Karpas-422 (cell line): ENCODE measurements at regions not wholly inside any gene's neighbourhood (a gene's known extent, or its start where the extent isn't known, plus 50 kb on each side); places are given as distances from the start of the nearest gene placed in this dataset.

ENCODE experiments used
- DNase-seq: peaks from one replicate; pipeline ENCODE4 v3.0.0-alpha.2; 2015
- H2AFZ ChIP-seq: fragments of 200-600 bp; sonication (generic); 2 replicates; pipeline ENCODE4 v1.6.1; 2014; ENCODE audit warnings: antibody characterized with exemption, low read length, mixed read lengths
- H3K27ac ChIP-seq: fragments of 200-600 bp; sonication (generic); 2 replicates; pipeline ENCODE4 v1.5.1; 2014; ENCODE audit warnings: mild to moderate bottlenecking, low read length, moderate library complexity
- H3K27me3 ChIP-seq: fragments of 200-600 bp; sonication (generic); 2 replicates; pipeline ENCODE4 v1.6.1; 2014; ENCODE audit warnings: low read length, mixed read lengths
- H3K36me3 ChIP-seq: fragments of 200-600 bp; sonication (generic); 2 replicates; pipeline ENCODE4 v1.6.1; 2014; ENCODE audit warnings: low read length, mixed read lengths; ENCODE audit not compliant: insufficient read depth
- H3K4me1 ChIP-seq: fragments of 200-600 bp; sonication (generic); 2 replicates; pipeline ENCODE4 v1.6.1; 2014; ENCODE audit warnings: mild to moderate bottlenecking, low read length, mixed read lengths
- H3K4me2 ChIP-seq: fragments of 200-600 bp; sonication (generic); 2 replicates; pipeline ENCODE4 v1.6.1; 2014; ENCODE audit warnings: low read length, low read depth, mild to moderate bottlenecking; ENCODE audit not compliant: poor library complexity, severe bottlenecking
- H3K4me3 ChIP-seq: fragments of 200-600 bp; sonication (generic); 2 replicates; pipeline ENCODE4 v1.5.1; 2014; ENCODE audit warnings: mild to moderate bottlenecking, antibody characterized with exemption, low read length, mixed read lengths
- H3K79me2 ChIP-seq: fragments of 200-600 bp; sonication (generic); 2 replicates; pipeline ENCODE4 v1.6.1; 2014; ENCODE audit warnings: mild to moderate bottlenecking, low read length, mixed read lengths
- H3K9ac ChIP-seq: fragments of 200-600 bp; sonication (generic); 2 replicates; pipeline ENCODE4 v1.6.0; 2014; ENCODE audit warnings: low read length
- H3K9me2 ChIP-seq: fragments of 200-600 bp; sonication (generic), shearing (Covaris generic); replicated peaks from 2 replicates; pipeline ENCODE4 v1.6.0; 2014; ENCODE audit warnings: mild to moderate bottlenecking, low read length, moderate library complexity; ENCODE audit not compliant: insufficient read depth
- H3K9me3 ChIP-seq: fragments of 300-700, 200-600 bp; sonication (generic); 2 replicates; pipeline ENCODE4 v1.6.1; 2014; ENCODE audit warnings: low read length, mixed read lengths
- H4K20me1 ChIP-seq: fragments of 200-600 bp; sonication (generic); 2 replicates; pipeline ENCODE4 v1.6.1; 2014; ENCODE audit warnings: mild to moderate bottlenecking, antibody characterized with exemption, low read length, low read depth; ENCODE audit not compliant: insufficient read depth

- Histone ChIP-seq H3K9me3 (no peaks in the 10 kb centered on the region), H3K79me2 (no peaks in the 10 kb centered on the region), H3K9me2 (no peaks in the 10 kb centered on the region; the same call in 1 of the 2 replicates), H3K9ac (no peak overlapping the region), H3K4me2 (no peak overlapping the region), H3K36me3 (no peaks in the 10 kb centered on the region), H3K4me1 (peaks cover 14% of the 10 kb centered on the region), H2AFZ (no peak overlapping the region), H3K27me3 (no peaks in the 10 kb centered on the region), H3K27ac (no peak overlapping the region), H4K20me1 (no peaks in the 10 kb centered on the region), H3K4me3 (no peak overlapping the region)
- DNase-seq = no peak
Observed at GRCh38 chr6:56407883-56408410, 160.6 kb upstream of the COL21A1 start.

GRCh38 chr6:56406276-56407269 is 159.2 kb upstream of the COL21A1 start:
- peaks cover 14% of the 10 kb centered on the region for H3K4me1 ChIP-seq
- no peak overlapping the region for H3K4me3 ChIP-seq
- no peak overlapping the region for H3K27ac ChIP-seq
- H3K9me3 ChIP-seq = no peaks in the 10 kb centered on the region
- peak overlapping the region; percentile 33 for H3K4me2 ChIP-seq
- H3K79me2 ChIP-seq = no peaks in the 10 kb centered on the region
- DNase-seq = no peak
- H3K9me2 ChIP-seq = no peaks in the 10 kb centered on the region; the same call in 1 of the 2 replicates
- H3K9ac ChIP-seq = no peak overlapping the region
- H3K27me3 ChIP-seq = no peaks in the 10 kb centered on the region
- H4K20me1 ChIP-seq = no peaks in the 10 kb centered on the region
- peak overlapping the region; percentile 48; the same call in 1 of the 2 replicates for H2AFZ ChIP-seq
- H3K36me3 ChIP-seq = no peaks in the 10 kb centered on the region

- no peak overlapping the region for H3K4me2 ChIP-seq
- H4K20me1 ChIP-seq = no peaks in the 10 kb centered on the region
- no peak for DNase-seq
- H3K27me3 ChIP-seq = no peaks in the 10 kb centered on the region
- H2AFZ ChIP-seq = no peak overlapping the region
- H3K4me1 ChIP-seq = peaks cover 14% of the 10 kb centered on the region
- H3K9ac ChIP-seq = no peak overlapping the region
- no peak overlapping the region for H3K27ac ChIP-seq
- H3K79me2 ChIP-seq = no peaks in the 10 kb centered on the region
- no peaks in the 10 kb centered on the region for H3K36me3 ChIP-seq
- H3K4me3 ChIP-seq = no peak overlapping the region
- no peaks in the 10 kb centered on the region for H3K9me3 ChIP-seq
- no peaks in the 10 kb centered on the region for H3K9me2 ChIP-seq
Observed at GRCh38 chr6:56404599-56404998, 157.2 kb upstream of the COL21A1 start.

DNA sequence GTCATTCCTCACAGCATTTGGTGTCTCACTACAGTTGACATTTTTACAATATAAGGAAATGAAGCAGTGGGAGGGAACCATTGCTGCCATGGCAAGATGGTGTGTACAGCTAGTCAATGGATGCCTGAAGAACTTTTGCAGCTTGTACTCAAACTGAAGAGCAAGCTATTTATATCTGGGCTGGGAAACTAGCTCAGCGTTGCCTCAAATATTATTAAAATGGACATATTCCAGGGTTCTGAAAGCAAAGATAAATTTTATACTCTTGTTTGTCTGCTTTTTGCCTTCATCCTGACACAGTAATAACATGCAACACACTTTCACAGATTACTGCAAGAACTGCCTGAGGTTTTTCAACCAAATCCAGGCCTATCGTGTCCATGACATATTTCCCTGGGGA is 156.4 kb upstream of the COL21A1 start:
- H3K4me2 ChIP-seq = no peak overlapping the region
- H3K4me1 ChIP-seq = peaks cover 14% of the 10 kb centered on the region
- no peaks in the 10 kb centered on the region for H3K36me3 ChIP-seq
- no peak overlapping the region for H2AFZ ChIP-seq
- no peak overlapping the region for H3K27ac ChIP-seq
- no peaks in the 10 kb centered on the region for H3K9me2 ChIP-seq
- H3K27me3 ChIP-seq = no peaks in the 10 kb centered on the region
- no peaks in the 10 kb centered on the region for H4K20me1 ChIP-seq
- no peaks in the 10 kb centered on the region for H3K9me3 ChIP-seq
- H3K9ac ChIP-seq = no peak overlapping the region
- H3K4me3 ChIP-seq = no peak overlapping the region
- no peak for DNase-seq
- no peaks in the 10 kb centered on the region for H3K79me2 ChIP-seq

DNA sequence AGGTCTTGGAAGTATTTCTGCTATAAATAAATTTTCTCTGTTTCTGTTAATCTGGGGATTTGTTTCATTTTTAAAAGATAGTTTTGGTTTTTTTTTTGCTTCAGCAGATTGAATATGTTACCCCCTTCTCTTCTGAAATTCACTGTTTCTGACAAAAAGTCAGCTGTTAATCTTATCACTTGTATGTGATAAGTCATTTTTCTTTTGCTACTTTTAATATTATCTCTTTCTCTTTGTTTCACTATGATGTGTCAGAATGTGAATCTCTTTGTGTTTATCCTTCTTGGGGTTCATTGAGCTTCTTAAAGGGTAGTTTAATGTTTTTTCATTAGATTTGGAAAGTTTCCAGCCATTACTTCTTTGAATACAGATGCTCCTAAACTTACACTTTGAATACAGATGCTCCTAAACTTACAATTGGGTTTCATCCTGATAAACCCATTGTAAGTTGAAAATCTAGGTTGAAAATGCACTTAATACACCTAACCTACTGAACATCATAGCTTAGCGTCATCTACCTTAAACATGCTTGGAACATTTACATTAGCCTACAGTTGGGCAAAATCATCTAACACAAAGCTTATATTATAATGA is 154.2 kb upstream of the COL21A1 start:
- Histone ChIP-seq H3K4me3 (no peak overlapping the region), H3K27me3 (no peaks in the 10 kb centered on the region), H3K36me3 (no peaks in the 10 kb centered on the region), H3K4me2 (no peak overlapping the region), H3K9me2 (no peaks in the 10 kb centered on the region), H3K27ac (no peak overlapping the region), H3K9ac (no peak overlapping the region), H2AFZ (no peak overlapping the region), H3K9me3 (no peaks in the 10 kb centered on the region), H3K79me2 (no peaks in the 10 kb centered on the region), H3K4me1 (peaks cover 2% of the 10 kb centered on the region), H4K20me1 (no peaks in the 10 kb centered on the region)
- no peak for DNase-seq

DNA sequence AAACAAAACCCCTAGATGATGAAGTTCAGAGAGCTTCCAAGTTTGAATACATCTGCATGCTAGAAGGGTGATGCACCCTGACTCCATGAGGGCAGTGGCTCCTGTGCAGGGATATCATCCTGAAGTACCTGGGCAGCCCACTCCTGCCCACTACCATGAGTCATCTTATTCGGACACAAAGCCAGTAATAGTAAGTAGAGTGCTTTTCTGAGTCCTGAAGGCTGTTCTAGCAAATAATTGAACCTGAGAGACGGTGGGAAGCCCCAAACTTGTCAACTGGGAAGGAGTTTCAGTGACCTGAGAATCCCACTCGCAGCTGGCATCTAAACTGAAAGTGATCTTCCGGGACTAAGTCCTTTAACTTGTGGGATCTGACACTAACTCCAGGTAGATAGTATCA is 152.9 kb upstream of the COL21A1 start:
- H3K79me2 ChIP-seq = no peaks in the 10 kb centered on the region
- no peaks in the 10 kb centered on the region for H3K36me3 ChIP-seq
- H3K9ac ChIP-seq = no peak overlapping the region
- H3K9me2 ChIP-seq = no peaks in the 10 kb centered on the region
- H3K27me3 ChIP-seq = no peaks in the 10 kb centered on the region
- DNase-seq = no peak
- no peak overlapping the region for H2AFZ ChIP-seq
- no peaks in the 10 kb centered on the region for H3K4me1 ChIP-seq
- no peak overlapping the region for H3K4me3 ChIP-seq
- H3K27ac ChIP-seq = no peak overlapping the region
- H3K9me3 ChIP-seq = no peaks in the 10 kb centered on the region
- H4K20me1 ChIP-seq = no peaks in the 10 kb centered on the region
- H3K4me2 ChIP-seq = no peak overlapping the region

DNA sequence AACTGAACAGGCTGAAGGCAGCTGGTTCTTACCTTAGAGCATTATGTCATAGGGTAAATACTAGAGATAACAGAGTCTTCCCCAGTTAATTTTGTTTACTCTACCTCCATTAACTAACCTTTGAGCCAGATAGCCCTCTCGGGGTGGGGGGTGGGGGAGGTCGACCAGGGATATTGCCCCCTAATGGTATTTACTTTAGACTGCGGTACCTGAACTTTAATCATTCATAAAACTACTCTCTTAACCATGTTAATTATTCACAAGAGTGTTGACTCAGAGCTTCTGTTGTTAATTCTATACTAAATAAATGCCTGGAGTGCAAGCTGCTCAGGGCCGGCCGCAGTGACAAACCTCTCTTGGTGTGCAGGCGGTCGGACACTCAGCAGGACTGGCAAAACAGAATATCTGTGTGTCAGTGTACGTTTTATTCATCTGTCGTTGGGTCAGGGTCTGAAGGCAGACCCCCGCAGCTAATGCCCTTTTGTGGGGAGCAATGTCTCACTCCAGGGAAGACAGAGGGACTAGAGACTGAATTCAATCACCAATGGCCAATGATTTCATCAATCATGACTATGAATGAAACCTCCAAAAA is 152.4 kb upstream of the COL21A1 start:
- Histone ChIP-seq H3K27ac (no peak overlapping the region), H3K9ac (no peak overlapping the region), H3K4me2 (no peak overlapping the region)

GRCh38 chr6:56399250-56399671 is 151.9 kb upstream of the COL21A1 start:
- Histone ChIP-seq H3K27me3 (no peaks in the 10 kb centered on the region), H3K4me3 (no peak overlapping the region), H3K4me2 (no peak overlapping the region), H3K9me3 (no peaks in the 10 kb centered on the region), H2AFZ (no peak overlapping the region), H3K9ac (no peak overlapping the region), H4K20me1 (no peaks in the 10 kb centered on the region), H3K79me2 (no peaks in the 10 kb centered on the region), H3K36me3 (no peaks in the 10 kb centered on the region), H3K27ac (no peak overlapping the region), H3K9me2 (no peaks in the 10 kb centered on the region), H3K4me1 (no peaks in the 10 kb centered on the region)
- DNase-seq = no peak

More for the DNA sequence above, 152.4 kb upstream of the COL21A1 start:
- Histone ChIP-seq H3K36me3 (no peaks in the 10 kb centered on the region), H3K79me2 (no peaks in the 10 kb centered on the region), H2AFZ (no peak overlapping the region), H4K20me1 (no peaks in the 10 kb centered on the region), H3K9me3 (no peaks in the 10 kb centered on the region), H3K4me1 (no peaks in the 10 kb centered on the region), H3K9me2 (no peaks in the 10 kb centered on the region), H3K27me3 (no peaks in the 10 kb centered on the region), H3K4me3 (no peak overlapping the region)
- no peak for DNase-seq
